Esophagus muscularis mucosa (tissue), 3 donors: ENCODE measurements at regions not wholly inside any gene's neighbourhood (a gene's known extent, or its start where the extent isn't known, plus 50 kb on each side); places are given as distances from the start of the nearest gene placed in this dataset.

Source experiments
- CTCF ChIP-seq, 3 experiments: fragments of 200-600 bp in 2 of 3; fragments of 450-650 bp in 1 of 3; sonication (generic) in 2 of 3; IDR thresholded peaks; one replicate each; pipeline ENCODE4 v1.5.1; 2017 to 2019; ENCODE audit warnings: antibody characterized with exemption in 3 of 3, mild to moderate bottlenecking in 2 of 3, moderate library complexity in 1 of 3
- POLR2A ChIP-seq: fragments of 450-650 bp; IDR thresholded peaks from one replicate; pipeline ENCODE4 v1.6.1; 2017; ENCODE audit warnings: antibody characterized with exemption, moderate library complexity, mild to moderate bottlenecking, low read depth
- POLR2AphosphoS5 ChIP-seq, 2 donors: sonication (generic); formaldehyde crosslinking; IDR thresholded peaks; one replicate each; pipeline ENCODE4 v1.6.1; 2017; ENCODE audit warnings: antibody characterized with exemption in 2 of 2

DNA sequence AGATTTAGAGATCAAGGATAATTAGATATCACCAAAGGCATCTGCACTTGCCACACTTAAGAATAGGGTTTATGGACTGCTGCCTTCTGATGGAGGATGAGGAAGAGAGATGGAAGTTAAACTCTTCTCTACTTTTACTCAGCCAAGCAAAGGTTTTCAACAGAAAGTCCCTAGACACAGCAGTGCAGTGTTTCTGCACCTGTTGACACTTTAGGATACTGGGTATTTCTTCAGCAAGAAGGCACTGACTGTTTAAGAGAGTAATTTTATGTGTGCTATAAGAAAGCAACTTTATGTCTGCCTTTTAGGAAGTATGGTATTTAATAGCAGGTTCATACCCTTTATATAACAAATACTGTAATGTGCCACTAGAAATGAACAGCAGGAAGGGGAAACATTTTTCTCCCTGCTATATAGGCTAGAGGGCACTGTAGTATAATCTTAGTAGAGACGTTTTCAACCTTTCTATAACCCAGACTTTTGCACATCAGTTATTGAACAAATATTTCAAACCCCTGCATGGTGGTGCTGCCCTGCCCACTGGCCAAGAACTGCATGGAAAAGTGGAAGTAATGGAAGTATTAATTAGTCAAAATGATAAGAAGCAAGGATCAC lies 225.0 kb upstream of the GRIP1 start:
- TF ChIP-seq POLR2A = no peak
- peak; percentile 15 to 25 (median 17) for TF ChIP-seq CTCF (IDR thresholded peaks at IDR 0.05)
- TF ChIP-seq POLR2AphosphoS5 (IDR thresholded peaks at IDR 0.05) = no peak
